Left colon (tissue), 2 donors: ENCODE measurements at regions not wholly inside any gene's neighbourhood (a gene's known extent, or its start where the extent isn't known, plus 50 kb on each side); places are given as distances from the start of the nearest gene placed in this dataset.

ENCODE experiments used
- ATAC-seq: fragments of 200-7000 bp; cut with Tn5 transposase; one replicate; pipeline ENCODE4 v1.9.1; 2020; ENCODE audit warnings: mild to moderate bottlenecking, moderate library complexity
- DNase-seq, 2 donors: peaks; one replicate each; pipeline ENCODE4 v3.0.0-alpha.2; 2020
- intact Hi-C, 2 donors: fragments of 100-400 bp; cut with DNase I in 1 of 2; cut with micrococcal nuclease in 1 of 2; formaldehyde crosslinking; loops; one replicate each; pipeline versions ENCODE4 v1.11.2 to v1.14.0; 2022; cut with DNase I, micrococcal nuclease
- donor health status: DM: no; HTN: no; CAD: no.
- donor health status: DM: yes; HTN: yes; CAD: no.

DNA sequence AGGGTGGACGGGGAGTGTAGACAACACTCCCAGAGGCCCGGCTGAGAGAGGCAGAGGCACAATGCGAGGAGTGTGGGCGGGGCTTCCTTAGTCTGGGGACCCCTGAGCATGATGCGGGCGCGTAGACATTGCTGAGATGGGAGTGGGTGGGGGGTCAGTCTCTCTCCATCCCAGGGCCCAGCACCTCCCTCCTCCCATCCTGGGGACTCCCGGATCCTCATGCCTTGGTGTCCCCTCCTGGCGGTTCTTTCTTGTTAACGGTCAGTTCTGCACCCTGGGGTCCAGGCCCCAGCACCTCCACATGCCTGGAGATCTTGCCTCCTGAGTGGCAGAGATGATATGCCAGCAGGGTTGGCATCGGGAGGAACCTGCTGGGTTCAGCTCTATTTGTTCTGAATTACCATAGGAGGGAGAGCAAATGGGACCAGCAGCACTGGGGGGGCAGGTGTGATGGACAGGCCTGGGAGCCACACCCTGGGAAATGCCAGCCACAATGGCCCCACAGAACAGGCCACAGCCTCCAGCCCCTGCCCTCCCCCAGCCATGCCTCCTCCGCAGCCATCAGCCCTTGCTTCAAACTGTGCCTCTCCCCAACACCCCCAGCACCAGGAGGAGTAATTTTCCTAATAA lies 55.7 kb downstream of the RTL6 start:
- intact Hi-C loops, result no loop called here
- no peak for ATAC-seq
- no peak for DNase-seq

DNA sequence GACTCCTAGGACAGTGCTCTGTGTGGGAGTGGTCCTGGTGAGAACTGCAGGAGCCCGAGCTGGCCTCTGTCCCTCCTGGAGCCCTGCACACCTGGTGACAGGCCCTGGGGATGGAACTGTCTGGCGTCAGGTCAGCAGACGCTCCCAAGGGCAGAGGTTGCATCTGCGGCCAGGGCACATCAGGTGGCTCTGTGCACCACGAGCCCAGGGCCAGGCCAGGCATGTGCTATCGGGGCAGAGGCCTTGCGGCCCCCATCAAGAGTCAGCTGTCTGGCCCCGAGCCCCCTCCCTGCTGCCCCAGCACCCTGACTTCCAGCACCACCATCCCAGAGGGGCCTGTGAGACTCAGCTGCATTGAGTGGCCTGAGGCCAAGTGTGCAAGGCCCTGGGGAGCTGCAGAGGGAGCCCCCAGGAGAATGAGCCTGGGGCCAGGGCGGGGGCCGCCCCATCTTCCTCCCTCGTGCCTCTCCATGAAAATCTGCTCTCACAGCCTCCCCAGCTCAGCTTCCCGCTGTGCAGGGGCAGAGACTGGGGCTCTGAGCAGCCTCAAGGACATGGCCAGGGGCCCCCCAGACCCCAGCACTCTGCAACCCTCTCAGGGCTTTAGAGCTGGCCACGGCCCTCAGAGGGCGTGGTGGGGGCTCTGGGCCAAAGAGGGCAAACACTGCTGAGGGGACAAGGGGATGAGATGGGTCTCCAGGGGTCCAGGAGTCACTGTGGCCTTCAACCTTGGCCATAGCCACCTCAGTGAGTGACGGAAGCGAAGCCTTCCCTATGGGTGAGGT lies 56.4 kb downstream of the RTL6 start:
- DNase-seq (no peak), ATAC-seq (no peak)
- intact Hi-C loops, result no loop called here

DNA sequence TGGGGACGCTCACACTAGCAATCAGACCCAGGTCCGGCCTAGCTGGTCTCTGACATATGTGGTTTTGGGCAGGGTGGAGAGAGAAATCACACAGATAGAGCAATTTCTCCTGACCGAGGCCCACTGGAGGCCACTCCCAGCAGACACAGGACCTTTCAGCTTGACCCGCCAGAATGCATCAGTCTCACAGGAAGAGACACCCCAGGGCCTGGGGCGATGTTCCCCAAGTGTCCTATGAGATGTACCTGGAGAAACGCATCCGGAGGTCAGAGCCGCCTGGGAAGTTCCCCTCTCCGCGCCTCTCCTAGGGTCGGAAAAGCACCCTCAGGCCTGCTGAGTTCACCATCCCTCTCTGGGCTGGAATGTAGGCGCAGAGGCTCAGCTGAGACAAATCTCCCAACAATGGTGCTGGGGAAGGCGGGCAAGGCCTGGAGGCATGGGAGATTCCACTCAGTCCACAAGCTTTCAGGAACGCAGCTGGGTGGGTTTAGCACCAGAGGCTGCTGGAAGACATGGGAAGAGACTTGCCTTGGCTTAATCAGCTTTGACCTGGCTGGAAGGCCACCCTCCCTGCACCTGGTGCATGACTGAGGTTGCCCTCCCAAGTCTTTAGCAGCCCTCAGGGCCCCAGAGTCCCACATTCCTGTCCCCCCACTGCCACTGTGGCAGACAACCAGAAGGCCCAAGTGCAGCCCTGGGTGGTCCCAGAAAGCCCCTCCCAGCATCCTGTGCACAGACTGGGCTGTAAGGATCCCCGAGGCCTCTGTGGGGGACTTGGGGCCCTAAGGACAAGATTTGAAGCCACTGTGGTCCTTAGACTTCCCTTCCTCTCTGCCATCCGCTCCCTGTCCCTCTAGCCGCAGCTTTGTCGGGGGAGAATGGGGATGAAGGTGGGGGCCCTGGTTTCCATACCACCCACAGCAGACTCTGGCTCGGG lies 57.5 kb downstream of the RTL6 start:
- ATAC-seq (no peak), DNase-seq (no peak)
- intact Hi-C loops, result no loop called here

DNA sequence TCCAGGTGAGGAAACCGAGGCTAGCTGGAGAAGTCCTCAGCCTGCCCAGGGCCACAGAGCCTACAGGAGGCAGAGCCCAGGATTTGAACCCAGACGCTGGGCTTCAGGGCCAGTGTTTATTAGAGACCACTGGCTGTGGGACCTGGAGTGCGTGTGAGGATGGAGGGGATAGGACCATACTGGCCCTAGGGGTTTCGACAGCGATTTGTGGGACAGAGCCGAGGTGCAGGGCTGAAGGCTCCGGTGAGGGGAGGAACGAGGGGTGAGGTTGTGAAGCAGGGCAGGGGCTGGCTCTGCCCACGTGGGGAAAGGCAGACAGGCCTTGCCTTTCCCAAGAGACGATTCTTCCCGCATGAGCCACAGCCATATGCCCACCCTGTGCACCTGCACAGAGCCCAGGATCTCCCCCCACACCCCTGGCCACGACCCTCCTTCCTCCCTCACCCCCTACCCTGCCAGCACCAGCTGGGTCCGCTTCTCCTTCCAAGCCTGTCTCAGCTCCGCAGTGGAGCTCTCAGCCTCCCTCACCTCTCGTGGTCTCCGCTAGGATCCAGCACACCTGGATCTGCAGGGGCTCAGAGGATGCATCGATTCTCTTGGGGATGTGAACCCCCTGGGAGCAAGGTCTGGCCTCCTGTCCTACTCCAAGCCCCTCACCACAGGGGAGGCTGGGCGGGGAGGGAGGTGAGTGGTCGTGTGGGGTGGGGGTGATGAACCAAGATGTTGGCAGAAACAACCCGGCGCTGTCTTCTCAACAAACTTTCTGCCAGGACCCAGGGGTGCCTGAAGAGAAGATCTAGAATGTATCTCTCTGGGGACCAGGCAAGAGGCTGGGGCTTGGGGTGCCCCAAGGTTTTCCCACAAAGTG lies 58.4 kb downstream of the RTL6 start:
- intact Hi-C loops, result no loop called here
- ATAC-seq (no peak), DNase-seq (no peak)

DNA sequence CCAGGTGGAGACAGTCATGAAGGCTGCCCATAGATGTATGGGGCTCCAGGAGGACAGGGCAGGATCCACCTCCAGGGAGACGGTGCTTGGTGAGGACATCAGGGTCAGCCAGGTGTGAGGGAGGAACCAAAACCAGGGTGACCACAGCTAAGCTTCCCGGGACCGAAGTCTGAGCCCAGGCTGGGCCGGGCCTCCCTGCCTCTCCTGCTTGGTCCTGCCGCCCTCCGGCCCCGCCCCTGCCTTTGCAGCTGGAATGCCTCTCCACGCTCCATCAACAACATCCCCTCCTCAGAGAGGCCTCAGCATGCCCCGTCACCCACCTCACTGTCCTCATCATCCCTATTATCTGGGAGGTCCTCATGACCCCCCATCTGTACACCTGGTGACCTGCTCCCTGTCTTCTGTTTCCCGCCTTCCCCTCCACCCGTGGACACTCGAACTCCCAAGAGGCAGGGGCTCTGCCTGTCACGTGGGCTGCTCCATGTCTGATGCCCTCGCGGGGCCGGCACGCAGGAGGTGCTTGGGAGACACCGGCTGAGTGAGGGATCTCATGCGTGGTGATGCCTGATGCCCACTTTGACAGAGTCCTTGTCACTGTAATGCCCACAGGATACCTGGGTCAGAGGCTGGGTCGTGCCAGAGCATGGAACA lies 59.4 kb downstream of the RTL6 start:
- intact Hi-C loops, result no loop called here
- no peak for DNase-seq
- no peak for ATAC-seq

DNA sequence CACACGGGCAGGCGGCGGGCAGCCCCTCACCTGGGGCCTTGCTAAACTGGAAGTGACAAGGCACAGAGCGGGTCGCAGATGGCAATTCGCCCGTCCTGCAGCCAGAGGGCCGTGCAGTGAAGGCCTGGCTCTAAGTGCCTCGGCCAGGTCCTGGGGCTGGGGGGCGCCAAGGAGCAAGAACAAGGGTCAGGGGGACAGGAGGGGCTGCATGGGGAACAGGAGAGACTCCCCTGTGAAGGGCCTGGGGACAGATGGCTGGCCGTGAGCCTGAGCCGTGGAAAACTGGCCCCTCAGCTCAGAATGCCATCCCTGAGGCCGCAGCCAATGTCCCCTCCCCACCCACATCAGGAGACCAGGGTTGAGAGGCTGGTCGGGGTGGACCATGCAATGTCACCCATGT lies 60.0 kb downstream of the RTL6 start:
- DNase-seq, result no peak
- no peak for ATAC-seq
- intact Hi-C loops, result no loop called here

DNA sequence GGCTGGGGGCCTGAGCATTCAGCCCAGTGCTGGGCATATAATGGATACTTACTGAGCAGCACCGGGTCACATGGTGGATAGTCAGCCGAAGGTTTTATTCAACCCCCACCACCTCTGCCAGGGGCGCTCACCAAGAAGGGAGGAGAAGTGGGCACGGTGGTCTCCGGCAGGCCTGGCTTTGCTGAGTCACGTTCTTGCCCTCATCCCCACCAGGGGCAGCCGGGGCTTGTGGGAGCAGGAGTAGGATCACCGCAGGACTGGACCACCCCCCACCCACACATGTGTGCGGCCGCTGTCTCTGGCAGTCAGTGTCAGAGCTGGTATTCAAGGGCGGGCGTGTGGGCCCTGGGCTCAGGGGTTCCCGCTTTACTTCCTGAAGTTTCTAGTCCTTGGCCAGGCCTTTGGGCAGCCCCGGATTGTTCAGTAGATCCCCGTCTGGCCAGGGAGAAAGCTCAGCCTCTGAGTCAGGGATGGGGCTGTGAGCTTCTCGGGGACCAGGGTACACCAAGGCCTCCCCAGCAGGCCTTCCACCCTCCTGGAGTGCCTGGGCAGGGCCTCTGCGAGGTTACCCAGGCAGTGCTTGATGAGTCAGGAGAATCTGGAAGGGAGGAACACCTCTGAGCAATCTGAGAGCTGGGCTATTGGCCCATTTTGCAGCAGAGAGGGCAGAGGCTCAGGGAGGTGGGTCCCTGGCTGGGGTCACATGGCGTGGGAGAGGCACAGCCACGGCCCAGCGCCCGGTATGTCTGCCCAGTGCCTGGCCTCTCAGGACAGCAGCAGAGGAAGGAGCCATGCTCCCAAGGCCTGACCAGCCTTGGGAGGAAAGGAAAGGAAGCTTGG lies 60.6 kb downstream of the RTL6 start:
- no peak for ATAC-seq
- intact Hi-C loops, result no loop called here
- no peak for DNase-seq

DNA sequence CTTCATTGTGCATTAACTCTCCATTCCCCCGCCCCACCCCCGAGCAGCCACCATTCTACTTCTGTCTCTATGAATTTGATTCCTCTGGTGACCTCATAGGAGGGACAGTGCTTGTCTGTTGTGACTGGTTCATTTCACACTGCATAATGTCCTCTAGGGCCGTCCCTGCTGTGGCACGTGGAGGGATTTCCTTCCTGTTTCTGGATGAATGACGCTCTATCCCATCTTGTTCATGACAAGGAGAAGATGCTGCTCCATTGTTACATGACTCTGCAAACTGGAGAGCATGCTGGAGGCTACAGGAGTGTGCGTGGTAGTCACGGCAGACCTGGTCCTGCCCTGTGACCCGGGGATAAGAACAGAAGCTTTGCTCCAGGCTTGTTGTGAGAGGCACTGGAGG lies 61.3 kb downstream of the RTL6 start:
- intact Hi-C loops, result no loop called here
- DNase-seq (no peak), ATAC-seq (no peak)

DNA sequence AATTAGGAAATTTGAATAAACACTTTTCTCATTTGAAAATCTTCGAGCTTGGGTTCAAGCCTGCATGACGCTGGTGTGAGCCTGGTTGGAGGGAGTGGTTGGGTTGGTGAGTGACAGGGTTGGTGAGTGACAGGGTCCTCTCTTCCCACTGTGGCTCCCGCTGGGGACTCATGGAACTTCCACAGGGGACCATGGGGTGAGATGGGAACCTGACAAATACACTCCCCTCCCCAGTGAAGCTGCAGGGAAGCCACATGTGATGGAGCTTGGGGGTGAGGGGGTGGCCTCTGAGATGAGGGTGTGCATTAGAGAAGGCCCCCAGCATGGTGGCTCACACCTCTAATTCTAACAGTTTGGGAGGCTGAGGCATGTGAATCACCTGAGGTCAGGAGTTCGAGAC lies 66.8 kb downstream of the RTL6 start:
- intact Hi-C loops, result no loop called here
- DNase-seq (no peak), ATAC-seq (no peak)

DNA sequence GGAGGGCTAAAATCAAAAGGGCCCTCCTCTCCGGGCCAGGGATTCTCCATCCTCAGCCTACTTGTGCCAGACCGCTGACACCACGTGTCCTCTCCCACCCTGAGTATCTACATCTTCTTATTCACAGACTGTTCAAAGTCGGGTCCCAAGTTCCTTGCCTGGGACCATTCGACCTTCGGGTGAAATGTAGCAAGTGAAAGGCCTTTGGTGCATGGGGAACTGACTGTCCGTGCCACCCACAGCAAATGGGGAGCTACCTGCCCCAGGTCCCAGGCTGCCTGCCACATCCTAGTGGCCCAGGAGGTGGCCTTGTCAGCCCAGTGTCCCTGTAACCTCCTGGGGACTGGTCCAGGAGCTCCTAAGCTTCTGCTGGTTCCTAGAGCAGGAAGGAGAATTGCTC lies 67.3 kb downstream of the RTL6 start:
- no peak for ATAC-seq
- intact Hi-C loops, result no loop called here
- DNase-seq, result no peak

DNA sequence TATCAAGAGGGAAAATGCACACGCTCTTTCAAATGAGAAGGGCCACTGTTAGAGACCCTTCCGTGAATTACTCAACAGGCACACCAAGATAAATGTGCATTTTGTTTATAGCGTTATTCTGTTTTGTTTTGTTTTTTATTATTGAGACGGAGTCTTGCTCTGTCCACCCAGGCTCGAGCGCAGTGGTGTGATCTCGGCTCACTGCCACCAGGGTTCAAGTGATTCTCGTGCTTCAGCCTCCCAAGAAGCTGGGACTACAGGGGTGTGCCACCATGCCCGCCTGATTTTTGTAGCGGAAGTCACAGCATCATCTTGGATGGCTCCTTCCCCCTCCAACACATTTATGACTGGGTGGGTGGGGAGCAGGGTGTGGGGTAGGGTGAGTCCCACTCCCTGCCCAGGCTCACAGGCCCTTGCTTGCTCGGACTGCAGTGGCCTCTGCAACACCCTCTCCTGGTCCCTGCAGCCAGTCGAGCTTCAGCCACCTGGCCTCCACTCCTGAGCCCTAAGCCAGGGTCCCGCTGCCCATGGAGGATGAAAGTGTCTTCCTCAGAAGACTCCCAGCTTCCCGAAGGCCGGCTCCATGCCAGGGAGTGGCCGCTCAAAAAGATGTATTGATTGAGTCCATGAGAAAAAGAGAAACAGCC lies 68.0 kb downstream of the RTL6 start:
- ATAC-seq (no peak), DNase-seq (no peak)
- intact Hi-C loops, result no loop called here

DNA sequence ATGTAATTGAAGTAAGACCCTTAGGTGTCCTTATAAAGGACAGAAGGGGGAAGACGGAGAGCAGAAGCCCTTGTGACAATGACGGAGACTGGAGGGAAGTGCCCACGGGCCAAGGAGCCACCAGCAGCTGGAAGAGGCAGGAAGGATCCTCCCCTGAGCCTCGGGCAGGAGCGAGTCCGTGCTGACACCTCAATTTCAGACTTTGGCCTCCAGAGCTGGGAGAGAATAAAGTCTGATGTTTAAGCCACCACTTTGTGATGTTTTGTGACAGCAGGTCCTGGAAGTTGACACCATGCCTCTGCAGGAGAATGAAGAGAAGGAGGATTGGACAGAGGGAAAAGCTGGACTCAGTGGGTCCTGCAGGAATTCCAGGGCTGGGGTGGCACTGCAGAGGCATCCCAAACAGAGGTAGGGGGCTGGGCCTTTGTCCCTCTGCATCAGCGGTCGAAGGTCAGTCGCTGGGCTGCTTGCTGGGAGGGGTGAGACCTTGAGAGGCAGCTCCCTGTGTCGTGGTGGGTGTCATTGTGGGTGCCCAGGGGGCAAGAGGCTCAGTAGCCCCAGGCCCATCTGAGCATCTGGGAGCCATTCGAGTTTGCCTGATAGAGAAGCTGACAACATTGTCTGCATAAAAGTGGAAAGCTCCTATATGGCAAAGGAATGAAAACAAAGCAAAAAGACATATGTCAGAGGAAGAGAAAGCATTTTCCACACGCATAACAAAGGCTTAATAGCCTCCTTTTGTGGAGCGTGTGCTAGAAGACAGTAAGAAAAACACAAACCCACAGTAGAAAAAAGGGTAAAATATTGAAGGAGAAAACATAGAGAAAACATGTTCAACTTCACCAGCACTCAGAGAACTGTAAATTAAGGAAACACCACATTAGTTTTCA lies 68.8 kb downstream of the RTL6 start:
- ATAC-seq, result no peak
- intact Hi-C loops, result no loop called here
- no peak for DNase-seq

DNA sequence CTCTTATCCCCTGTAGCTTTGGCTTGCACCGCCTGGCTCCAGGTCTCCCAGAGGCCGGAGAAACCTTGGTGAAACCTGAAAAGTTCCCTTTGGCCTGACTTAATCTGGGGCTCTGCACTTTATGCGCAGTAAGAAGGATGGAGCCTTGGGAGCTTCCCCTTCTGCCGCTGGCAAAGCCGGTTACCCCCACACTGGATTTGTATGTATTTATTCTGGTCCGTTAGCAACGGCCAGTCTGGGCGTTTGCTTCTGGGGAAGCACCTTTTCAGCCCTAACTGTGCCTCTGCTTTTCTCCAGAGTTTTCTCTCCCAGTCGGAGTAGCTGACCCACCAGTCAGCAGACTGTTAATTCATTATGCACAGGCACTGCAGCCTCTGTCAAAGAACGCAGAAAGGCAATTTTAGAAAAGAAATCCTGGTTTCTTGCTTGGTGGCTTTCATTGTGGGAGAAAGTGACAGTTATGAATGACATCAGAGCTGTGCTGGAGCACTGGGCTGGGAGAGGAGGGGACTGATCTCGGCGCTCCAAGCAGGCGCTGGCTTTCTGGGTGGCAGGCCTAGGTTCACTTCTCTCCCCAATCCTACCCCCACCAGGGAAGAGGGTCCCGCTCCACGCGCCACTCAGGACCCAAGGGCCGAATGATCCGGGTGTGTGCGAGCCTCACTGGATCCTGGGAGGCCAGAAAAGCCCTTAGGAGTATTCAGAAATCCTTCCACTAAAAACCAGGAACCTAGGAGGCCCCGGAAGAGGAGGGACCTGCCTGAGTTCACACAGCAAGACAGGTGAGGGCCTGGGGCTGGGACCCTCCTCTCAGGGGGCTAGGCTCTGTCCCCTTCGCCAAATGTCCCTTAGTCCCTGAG lies 70.2 kb downstream of the RTL6 start:
- DNase-seq (no peak), ATAC-seq (no peak)

DNA sequence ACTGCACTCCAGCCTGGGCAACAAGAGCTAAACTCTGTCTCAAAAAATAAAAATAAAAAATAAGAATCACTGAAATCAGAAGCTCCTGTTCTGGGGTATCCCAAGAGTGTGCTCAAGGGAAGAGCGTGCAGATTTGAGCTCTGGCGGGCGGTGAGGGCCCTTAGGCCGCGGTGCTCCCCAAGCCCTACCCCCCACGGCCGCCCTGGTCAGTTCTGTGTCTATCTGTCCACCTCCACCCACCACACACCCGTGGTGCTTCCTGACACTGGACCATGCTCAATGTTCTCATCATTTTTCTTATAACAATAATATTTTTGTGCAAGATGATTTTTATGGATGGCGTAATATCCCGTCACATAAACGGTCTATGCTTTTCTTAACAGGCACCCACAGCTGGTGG lies 71.1 kb downstream of the RTL6 start:
- DNase-seq (peak in 1 of 2 donors; percentile 8), ATAC-seq (no peak)
- intact Hi-C loops, result no loop called here

More for the DNA sequence above, 70.2 kb downstream of the RTL6 start:
- intact Hi-C loops, result no loop called here

DNA sequence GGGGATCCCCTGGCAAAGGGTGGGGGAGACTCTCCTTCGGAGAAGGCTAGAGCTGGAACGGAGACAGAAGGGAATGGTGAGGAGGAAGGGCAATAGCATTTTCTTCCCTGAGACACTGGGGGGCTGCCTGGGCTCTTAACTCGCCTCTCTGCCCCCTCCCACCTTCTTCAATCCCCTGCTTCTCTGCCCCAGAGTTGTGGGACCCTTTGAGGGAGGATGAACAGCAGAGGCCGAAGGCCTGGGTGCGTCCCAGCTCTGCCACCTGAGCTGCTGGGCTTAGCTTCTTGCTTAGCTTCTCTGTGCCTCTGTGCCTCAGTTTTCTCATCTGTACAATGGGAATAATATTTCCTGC lies 72.4 kb downstream of the RTL6 start:
- no peak for DNase-seq

More for the DNA sequence above, 72.4 kb downstream of the RTL6 start:
- intact Hi-C loops, result no loop called here
- ATAC-seq, result no peak
